Retinal pigment epithelial cell (primary cell): ENCODE measurements at regions not wholly inside any gene's neighbourhood (a gene's known extent, or its start where the extent isn't known, plus 50 kb on each side); places are given as distances from the start of the nearest gene placed in this dataset.

Experiments
- DNase-seq: peaks from one replicate; pipeline ENCODE4 v3.0.0-alpha.2; 2010; ENCODE audit warnings: low read depth
- H3K4me3 ChIP-seq: 2 replicates; pipeline ENCODE4 v1.5.1; 2011; ENCODE audit warnings: mild to moderate bottlenecking, low read length, control low read depth, moderate library complexity
- CTCF ChIP-seq: conservative IDR thresholded peaks from 2 replicates; pipeline ENCODE4 v1.5.1; 2011; ENCODE audit warnings: low read depth, low read length, control low read depth, inconsistent platforms

GRCh38 chr5:8134609-8135008 is 265.7 kb downstream of the MTRR start:
- H3K4me3 ChIP-seq: no peak overlapping the region
- no peak for TF ChIP-seq CTCF
- DNase-seq: no peak

GRCh38 chr5:8135742-8136141 is 266.8 kb downstream of the MTRR start:
- TF ChIP-seq CTCF: no peak
- no peak for DNase-seq
- H3K4me3 ChIP-seq: no peak overlapping the region

- TF ChIP-seq CTCF: no peak
- no peak overlapping the region for H3K4me3 ChIP-seq
- no peak for DNase-seq
These were observed 267.3 kb downstream of the MTRR start for GRCh38 chr5:8136271-8136670.

GRCh38 chr5:8137941-8138550 is 269.1 kb downstream of the MTRR start:
- no peak for DNase-seq
- H3K4me3 ChIP-seq: no peak overlapping the region
- TF ChIP-seq CTCF: no peak

GRCh38 chr5:8138884-8139283 is 269.9 kb downstream of the MTRR start:
- no peak for TF ChIP-seq CTCF
- H3K4me3 ChIP-seq: no peak overlapping the region

GRCh38 chr5:8150791-8151190 is 281.8 kb downstream of the MTRR start:
- no peak for DNase-seq
- TF ChIP-seq CTCF: no peak
- no peak overlapping the region for H3K4me3 ChIP-seq

More at GRCh38 chr5:8138884-8139283, 269.9 kb downstream of the MTRR start:
- no peak for DNase-seq

GRCh38 chr5:8156706-8157105 is 287.8 kb downstream of the MTRR start:
- TF ChIP-seq CTCF: no peak

More at GRCh38 chr5:8156706-8157105, 287.8 kb downstream of the MTRR start:
- no peak for DNase-seq
- H3K4me3 ChIP-seq: no peak overlapping the region
